GM18499 (cell line): ENCODE measurements at regions not wholly inside any gene's neighbourhood (a gene's known extent, or its start where the extent isn't known, plus 50 kb on each side); places are given as distances from the start of the nearest gene placed in this dataset.
A peak's percentile ranks its signal among the peaks of the same experiment; 100 is the strongest.

Source experiments
- ATAC-seq: cut with Tn5 transposase; IDR thresholded peaks from one replicate; pipeline ENCODE4 v1.9.1; 2021; ENCODE audit warnings: moderate number of reproducible peaks; ENCODE audit not compliant: insufficient read depth, unreplicated experiment

GRCh38 chr4:116877069-116877468 lies 208.3 kb downstream of the TRAM1L1 start:
- ATAC-seq, result no peak

DNA sequence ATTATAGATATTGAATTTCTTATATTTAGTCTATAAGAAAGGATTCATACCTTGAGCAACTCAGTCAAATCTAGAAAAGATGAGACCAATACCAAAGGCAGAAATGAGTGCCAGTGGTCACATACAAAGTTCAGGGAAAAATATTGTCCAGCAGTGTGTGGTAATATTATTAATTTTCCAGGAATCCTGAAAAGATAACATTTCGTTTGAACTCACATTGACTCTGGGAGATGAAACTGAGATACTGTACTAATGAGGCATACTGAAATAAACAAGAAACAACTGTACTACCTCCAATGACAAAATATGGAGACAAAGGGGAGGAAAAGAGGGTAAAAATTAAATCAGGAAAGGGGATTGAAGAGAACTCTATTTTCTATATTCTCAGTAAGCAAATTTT lies 212.4 kb downstream of the TRAM1L1 start:
- ATAC-seq, result no peak

GRCh38 chr4:116872308-116872707 lies 213.1 kb downstream of the TRAM1L1 start:
- no peak for ATAC-seq

- no peak for ATAC-seq
Measured at GRCh38 chr4:116870686-116871085, 214.7 kb downstream of the TRAM1L1 start.

GRCh38 chr4:116866106-116866505 lies 219.3 kb downstream of the TRAM1L1 start:
- ATAC-seq, result no peak

- no peak for ATAC-seq
Measured at GRCh38 chr4:116862592-116862991, 222.8 kb downstream of the TRAM1L1 start.

DNA sequence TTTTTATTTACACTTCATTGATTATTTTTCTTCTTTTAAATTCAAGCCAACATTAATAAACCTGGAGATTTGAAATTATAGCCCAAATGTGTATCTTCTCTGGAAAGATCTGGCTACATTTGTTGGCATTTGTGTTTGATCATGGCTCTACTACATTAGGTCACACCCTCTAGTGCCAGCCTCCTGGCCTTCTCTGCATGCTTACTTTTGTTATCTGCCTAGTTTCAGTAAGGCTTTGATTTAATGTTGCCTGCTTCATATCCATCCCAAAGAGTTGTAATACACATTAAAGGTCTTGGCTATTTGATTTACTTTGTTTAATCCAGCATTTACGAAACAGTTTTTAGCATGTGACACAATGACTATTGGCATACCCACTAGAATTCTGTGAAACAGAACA lies 224.5 kb downstream of the TRAM1L1 start:
- no peak for ATAC-seq

DNA sequence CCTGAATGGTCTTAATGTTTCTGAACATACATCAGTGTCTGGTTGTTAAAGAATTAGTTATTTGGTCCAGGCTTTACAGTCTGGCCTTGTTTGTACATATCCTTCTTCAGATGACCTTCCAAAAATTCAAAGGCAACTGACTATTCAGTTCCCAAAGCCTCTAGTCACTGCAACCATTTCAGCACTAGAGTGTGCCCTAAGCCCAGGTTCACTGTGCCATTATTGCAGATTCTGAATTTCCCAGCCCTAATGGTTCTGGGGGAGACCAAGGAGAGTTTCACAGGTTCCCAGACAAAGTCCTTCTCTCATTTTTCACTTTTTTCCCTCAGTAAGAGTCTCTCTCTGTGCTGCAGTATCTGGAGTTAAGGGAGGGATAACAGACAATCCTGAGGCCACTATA lies 235.8 kb downstream of the TRAM1L1 start:
- ATAC-seq, result no peak

DNA sequence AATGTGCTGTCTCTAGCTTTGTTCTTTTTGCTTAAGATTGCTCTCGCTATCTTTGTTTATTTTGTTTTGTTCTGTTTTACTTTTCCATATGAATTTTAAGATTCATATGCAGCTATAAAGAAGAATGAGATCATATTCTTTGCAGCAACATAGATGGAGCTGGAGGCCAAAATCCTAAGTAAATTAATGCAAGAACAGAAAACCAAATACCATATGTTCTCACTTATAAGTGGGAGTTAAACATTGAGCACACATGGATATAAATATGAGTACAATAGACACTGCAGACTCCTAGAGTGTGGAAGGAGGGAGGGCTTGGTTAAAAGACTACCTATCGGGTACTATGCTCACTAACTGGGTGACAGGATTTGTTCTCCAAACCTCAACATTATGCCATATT lies 237.8 kb downstream of the TRAM1L1 start:
- ATAC-seq, result no peak

- no peak for ATAC-seq
Measured at GRCh38 chr4:116839826-116840225, 245.6 kb downstream of the TRAM1L1 start.

- no peak for ATAC-seq
Measured at GRCh38 chr4:116838609-116839008, 246.8 kb downstream of the TRAM1L1 start.

GRCh38 chr4:116829187-116829586 lies 256.2 kb downstream of the TRAM1L1 start:
- ATAC-seq, result no peak

- no peak for ATAC-seq
Measured at GRCh38 chr4:116824172-116824571, 261.2 kb downstream of the TRAM1L1 start.

DNA sequence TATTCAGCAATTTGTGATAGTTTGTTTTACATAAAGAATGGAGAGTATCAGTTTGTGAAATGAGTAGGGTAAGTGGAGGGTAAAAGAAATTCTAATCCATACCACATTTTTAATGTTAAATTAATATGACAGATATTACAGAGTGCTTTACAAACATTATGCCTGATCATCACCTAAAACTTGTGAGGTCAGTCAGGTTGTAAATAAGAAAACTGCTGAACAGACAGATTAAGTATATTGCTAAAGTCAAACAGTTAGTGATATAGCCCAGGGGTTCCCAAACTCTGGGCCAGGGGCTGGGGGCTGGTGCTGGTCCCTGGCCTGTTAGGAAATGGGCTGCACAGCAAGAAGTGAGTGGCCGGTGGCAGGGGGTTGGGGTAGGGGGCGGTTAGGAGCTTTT lies 273.6 kb downstream of the TRAM1L1 start:
- no peak for ATAC-seq

GRCh38 chr4:116796022-116796421 lies 289.4 kb downstream of the TRAM1L1 start:
- no peak for ATAC-seq

GRCh38 chr4:116788723-116789122 lies 296.7 kb downstream of the TRAM1L1 start:
- ATAC-seq, result no peak

DNA sequence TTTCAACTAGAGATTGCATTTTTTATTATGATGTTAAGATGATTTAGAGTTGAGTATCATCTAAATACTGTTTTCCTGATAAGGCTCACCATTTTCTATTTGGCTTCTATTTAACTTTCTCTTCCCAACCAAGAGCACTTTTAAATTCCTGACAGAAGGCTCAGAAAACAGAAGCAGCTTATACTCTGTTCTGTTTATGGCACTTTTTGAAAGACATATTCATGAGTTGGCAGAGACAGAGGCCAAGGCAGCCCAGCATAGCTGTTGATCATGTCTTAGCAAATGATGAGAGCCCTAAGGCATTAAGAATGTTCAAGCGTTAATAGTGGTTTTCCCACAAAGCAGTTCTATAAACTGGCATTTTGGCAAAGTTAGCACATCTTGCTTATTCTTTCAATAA lies 330.3 kb downstream of the TRAM1L1 start:
- no peak for ATAC-seq

- ATAC-seq, result no peak
Measured at GRCh38 chr4:116752027-116752426, 333.3 kb downstream of the TRAM1L1 start.

- ATAC-seq, result no peak
Measured at GRCh38 chr4:116736756-116737155, 348.6 kb downstream of the TRAM1L1 start.

- ATAC-seq, result no peak
Measured at GRCh38 chr4:116734178-116734577, 351.2 kb downstream of the TRAM1L1 start.

DNA sequence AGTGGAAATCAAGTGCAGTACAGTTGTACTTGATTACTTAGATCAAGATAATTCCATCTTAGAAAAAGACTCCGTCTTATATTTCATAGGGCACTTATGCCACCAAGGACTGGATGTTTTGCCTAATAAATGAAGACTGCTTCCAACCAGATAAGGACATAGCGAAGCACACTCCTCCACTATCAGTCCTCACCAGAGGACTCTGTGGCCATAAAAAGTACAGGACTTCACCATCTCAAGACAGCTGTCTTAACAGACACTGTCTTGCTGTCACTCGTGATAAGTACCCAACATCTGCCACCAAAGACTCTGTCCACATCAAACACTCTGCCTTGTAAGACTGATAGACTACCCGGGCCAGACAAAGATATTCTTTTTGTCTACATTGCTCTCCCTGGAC lies 352.0 kb downstream of the TRAM1L1 start:
- ATAC-seq, result no peak

DNA sequence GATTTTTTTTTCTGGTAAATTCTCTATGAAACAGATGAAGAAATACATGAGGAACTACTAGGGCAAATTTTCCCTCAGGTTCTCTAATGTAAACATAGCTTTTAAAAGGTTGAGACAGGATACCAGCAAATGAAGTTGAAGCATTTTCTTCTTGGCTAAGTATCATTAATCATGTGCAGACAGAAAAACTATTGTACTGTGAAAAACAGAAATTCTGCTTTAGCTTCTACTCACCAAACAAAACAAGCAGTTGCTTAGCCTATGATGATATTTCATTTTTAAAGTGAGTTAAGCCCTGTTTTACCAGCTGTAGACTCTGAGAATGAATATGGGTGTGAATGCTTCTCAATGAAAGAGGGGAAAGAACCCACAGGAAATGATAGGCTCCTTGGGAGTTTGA lies 358.9 kb downstream of the TRAM1L1 start:
- ATAC-seq, result no peak

GRCh38 chr4:116724249-116724648 lies 361.1 kb downstream of the TRAM1L1 start:
- ATAC-seq, result peak; percentile 94
